Pulmonary artery endothelial cell (primary cell): ENCODE measurements at regions not wholly inside any gene's neighbourhood (a gene's known extent, or its start where the extent isn't known, plus 50 kb on each side); places are given as distances from the start of the nearest gene placed in this dataset.

ENCODE experiments used
- DNase-seq: peaks from one replicate; pipeline ENCODE4 v3.0.0-alpha.2; 2011; ENCODE audit warnings: low read depth, low spot score

GRCh38 chr10:111973306-111973705 is 210.3 kb downstream of the GPAM start:
- no peak for DNase-seq

- DNase-seq, result no peak
These were observed 209.7 kb downstream of the GPAM start for GRCh38 chr10:111973826-111974225.

DNA sequence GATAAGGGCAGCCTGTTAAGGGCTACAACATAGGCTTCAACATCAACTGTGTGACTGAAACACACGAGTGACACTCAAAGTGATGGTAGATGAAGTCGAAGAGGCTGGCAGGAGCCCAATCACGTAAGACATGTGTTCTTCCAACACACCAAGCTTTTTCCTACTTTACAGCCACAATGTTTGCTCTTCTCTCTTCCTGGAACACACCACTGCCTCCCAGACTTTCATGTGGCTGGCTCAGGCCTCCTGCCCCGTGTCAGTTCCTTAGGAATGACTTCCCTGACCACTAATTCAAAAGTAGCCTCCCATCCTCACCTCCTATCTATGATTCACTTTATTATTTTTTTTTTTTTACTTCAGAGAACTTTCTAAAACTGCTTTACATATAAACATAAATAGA is 209.2 kb downstream of the GPAM start:
- DNase-seq, result no peak

DNA sequence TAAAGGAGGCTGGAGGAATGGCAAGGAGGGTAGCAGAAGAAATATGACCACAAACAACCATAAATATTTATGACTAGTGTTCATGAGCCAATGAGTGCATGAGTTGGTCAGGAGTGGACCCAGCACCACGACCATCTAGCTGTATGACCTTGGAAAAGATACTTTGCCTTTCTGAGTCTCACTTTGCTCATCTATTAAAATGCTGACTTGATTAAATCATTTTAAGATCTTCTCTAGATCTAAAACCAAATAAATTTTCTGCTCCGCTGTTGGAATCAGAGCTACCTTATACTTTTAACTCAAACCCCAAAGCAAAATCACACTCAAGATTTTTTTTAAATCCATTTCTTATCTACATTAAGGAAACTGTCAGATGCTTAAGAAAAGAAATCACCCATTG is 207.0 kb downstream of the GPAM start:
- no peak for DNase-seq

DNA sequence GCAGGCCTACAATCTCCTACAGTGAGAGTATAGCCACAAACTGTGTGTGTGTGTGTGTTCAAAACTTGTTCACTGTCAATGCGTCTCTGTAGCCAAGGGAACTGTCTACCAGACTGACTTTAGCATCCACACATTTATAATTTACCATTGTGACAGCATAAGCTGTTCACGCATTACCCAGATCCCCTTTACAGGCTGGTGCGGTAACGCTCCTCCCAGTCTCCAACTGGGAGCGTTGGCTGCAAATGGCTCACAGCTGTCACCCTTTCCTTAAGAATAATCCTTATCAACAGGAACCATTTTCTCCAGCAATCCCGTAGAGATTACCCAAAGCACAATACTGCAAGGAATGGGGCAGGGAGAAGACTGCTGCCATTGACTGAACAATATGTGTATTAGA is 199.5 kb downstream of the GPAM start:
- no peak for DNase-seq

GRCh38 chr10:111986079-111986478 is 197.5 kb downstream of the GPAM start:
- DNase-seq, result no peak

GRCh38 chr10:111988646-111989045 is 194.9 kb downstream of the GPAM start:
- DNase-seq, result no peak

GRCh38 chr10:111989136-111989911 is 194.2 kb downstream of the GPAM start:
- no peak for DNase-seq

DNA sequence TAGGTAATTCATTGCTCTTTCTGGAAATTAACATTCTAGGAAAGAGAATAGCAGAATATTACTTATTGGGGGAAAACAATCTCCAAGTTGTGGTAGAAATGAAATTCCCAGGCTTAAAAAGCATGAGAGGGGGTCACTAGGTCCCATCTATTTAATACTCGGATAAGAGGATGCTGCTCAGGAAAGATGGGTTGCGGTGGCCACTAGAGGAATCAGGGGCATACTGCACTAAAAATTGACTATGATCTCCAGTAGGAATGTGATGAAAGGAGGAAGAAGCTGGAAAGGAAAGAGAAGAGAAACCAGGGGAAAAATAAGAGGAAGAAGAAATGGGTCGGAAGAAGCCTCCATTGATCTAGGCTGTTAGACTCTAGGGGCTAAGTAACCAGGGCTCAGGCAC is 192.8 kb downstream of the GPAM start:
- DNase-seq, result no peak

DNA sequence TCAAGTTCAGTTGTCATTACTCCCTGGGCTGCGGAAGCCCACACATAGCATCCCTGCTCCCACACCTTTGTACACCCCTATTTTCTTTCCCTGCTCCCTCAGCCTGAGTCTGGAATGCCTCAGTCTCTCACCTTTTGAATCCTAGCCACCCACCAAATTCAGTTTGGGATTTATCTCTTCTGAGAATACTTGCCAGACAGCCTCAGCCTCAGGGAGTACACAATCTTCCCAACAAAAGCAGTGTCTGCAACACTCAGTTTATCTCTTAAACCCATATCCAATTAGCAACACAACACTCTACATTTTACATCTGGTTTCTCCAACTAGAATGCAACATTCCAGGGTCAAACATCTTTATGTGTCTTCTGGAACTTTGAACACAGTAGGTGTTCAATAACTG is 190.2 kb downstream of the GPAM start:
- no peak for DNase-seq

- DNase-seq, result no peak
These were observed 189.6 kb downstream of the GPAM start for GRCh38 chr10:111993872-111994426.

DNA sequence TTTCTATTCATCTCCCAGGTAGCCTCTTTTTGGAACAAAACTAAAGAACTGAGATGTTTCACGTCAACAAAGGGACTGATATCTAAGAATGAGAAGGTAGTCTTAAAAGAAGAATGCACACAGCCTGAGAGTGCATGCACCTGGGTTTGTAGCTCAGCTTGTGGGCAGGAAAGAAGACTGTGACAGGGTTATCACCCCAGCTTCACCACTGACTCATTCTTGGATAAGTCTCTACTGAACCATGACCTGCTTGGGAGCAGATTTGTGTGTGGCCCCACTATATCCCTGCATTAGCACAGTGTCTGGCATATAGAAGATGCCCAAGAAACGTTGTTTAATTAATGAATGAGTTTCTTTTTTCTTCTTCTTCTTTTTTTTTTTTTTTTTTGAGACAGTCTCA is 187.5 kb downstream of the GPAM start:
- no peak for DNase-seq

DNA sequence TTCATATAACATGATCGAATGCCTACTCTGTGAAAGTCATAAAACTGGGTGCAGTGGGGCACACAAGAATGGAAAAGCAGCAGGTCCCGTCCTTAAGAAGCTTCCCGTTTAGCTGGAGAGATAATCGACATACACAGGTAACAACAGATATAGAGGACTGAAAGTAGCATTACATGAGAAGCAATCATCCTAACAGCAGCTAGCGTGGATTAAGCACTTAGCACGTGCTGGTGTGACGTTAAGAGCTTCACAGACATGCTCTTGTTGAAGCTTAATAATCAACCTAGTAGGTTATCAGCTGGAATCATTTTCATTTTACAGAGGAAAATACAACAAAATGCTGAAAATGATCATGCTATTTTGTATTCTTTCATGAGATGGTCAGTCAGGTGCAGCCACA is 184.8 kb downstream of the GPAM start:
- DNase-seq, result no peak

GRCh38 chr10:111999205-111999914 is 184.2 kb downstream of the GPAM start:
- no peak for DNase-seq

GRCh38 chr10:111999915-112000302 is 183.7 kb downstream of the GPAM start:
- DNase-seq, result no peak

- no peak for DNase-seq
These were observed 183.1 kb downstream of the GPAM start for GRCh38 chr10:112000466-112000865.

- DNase-seq, result no peak
These were observed 181.4 kb downstream of the GPAM start for GRCh38 chr10:112002206-112002605.

DNA sequence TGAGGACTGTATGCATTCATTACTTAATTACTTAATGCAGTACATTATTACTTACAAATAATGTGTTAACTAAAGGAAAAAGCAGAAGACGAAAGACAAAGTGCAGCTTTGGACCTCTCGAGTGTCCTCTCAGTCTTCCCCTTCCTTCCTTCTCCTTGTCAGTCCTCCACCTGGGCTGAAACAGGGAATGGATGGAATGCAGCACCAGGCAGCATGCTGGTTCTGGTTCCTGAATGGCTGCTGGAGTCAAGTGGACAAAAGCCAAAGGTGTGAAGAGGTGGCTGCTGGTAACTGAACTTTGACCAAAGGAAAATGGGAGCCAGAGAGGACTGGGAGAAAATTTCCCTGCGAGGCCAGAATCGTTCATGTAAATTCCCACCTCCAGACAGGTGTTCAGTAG is 179.5 kb downstream of the GPAM start:
- no peak for DNase-seq

DNA sequence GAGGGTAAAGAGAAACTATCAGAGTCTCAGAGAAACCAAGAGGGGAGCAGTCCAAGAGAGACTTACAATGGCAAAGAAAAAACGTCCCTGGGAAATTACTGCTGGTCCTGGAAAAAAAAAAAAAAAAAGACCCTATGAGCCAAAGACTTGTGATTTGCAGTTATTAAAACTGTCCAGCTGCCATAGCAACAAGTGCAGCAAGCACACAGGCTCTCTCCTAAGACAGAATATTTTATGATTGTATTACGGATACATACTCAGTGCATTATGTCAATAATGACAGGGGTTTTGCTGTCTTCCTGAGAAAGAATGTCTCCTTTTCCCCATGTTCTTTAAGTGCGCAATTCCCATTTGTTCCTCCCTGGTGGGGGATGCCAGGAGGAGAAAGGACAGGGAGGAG is 178.5 kb downstream of the GPAM start:
- no peak for DNase-seq

- DNase-seq, result no peak
These were observed 177.2 kb downstream of the GPAM start for GRCh38 chr10:112006407-112006806.

DNA sequence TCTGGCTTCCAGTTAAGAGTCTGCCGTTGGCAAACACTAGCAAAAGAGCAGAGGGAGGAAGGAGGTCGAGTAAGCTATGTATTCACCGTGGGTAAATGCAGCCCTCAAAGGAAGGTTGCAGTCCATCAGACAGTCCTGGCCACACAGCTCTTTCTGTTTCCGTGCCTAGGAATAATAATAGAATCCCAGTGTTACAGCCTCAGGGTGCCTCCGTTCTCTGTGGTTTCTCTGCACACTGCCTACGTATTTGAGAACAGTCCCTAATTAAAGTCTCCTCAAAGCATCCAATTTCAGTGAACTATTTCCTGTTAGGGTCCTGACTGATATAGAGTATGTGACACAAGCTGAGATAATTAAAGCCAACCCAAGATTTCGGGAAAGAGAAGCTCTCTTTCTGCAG is 176.7 kb downstream of the GPAM start:
- no peak for DNase-seq

- no peak for DNase-seq
These were observed 161.4 kb downstream of the GPAM start for GRCh38 chr10:112022196-112022595.

GRCh38 chr10:112024079-112024478 is 159.5 kb downstream of the GPAM start:
- DNase-seq, result no peak
